HL-60 (cell line): ENCODE measurements at regions not wholly inside any gene's neighbourhood (a gene's known extent, or its start where the extent isn't known, plus 50 kb on each side); places are given as distances from the start of the nearest gene placed in this dataset.

ENCODE experiments used
- DNase-seq, 2 experiments: peaks; one replicate each; pipeline ENCODE4 v3.0.0-alpha.2; 2010 to 2020; ENCODE audit warnings: low read depth in 1 of 2, low spot score in 1 of 2
- H3K27ac ChIP-seq: fragments of 250-450 bp; sonication (Bioruptor Pico); replicated peaks from 2 replicates; pipeline ENCODE4 v1.5.1; 2020; ENCODE audit warnings: mild to moderate bottlenecking, moderate library complexity
- H3K27me3 ChIP-seq: fragments of 250-450 bp; sonication (Bioruptor Pico); 2 replicates; pipeline ENCODE4 v1.5.1; 2021; ENCODE audit warnings: mild to moderate bottlenecking, moderate library complexity; ENCODE audit not compliant: insufficient read depth, poor library complexity, severe bottlenecking
- H3K4me3 ChIP-seq: replicated peaks from 2 replicates; pipeline ENCODE4 v1.5.1; 2011; ENCODE audit warnings: mild to moderate bottlenecking, control low read depth, low read length; ENCODE audit not compliant: insufficient read depth
- GABPA ChIP-seq: IDR thresholded peaks from 2 replicates; pipeline ENCODE4 v1.6.1; 2012; ENCODE audit warnings: low read depth
- POLR2AphosphoS5 ChIP-seq: IDR thresholded peaks from 2 replicates; pipeline ENCODE4 v1.6.1; 2012; ENCODE audit warnings: low read depth
- SPI1 ChIP-seq: IDR thresholded peaks from 2 replicates; pipeline ENCODE4 v1.6.1; 2012; ENCODE audit warnings: low read depth, mild to moderate bottlenecking, borderline replicate concordance
- TF ChIP-seq, protein P1 (sequence below): IDR thresholded peaks from one replicate; pipeline ENCODE4 v1.5.1; 2011; ENCODE audit warnings: low read length, control low read depth, inconsistent platforms; ENCODE audit not compliant: insufficient read depth
- TF ChIP-seq, protein P2 (sequence below): IDR thresholded peaks from 2 replicates; pipeline ENCODE4 v1.6.1; 2012; ENCODE audit warnings: low read depth; ENCODE audit not compliant: insufficient replicate concordance

DNA sequence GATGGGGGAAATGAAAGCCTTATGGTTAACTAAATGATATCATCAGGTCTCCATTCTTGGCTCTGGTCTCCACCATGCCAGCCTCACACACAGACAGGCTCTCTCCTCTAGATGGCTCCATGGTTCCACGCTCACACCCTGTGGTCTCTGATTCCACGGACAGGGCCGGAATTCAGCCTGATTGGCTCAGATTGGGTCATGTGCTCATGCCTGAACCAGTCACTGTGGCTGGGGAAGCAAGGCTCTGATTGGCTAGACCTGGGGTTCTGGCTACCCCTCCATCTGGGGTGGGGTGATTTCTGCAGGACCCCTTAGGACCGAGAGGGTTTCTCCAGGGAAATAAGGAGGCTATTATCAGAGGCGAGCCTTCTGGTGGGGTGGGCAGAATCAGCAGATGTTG, 277.0 kb downstream of the PTPRU start:
- no peak overlapping the region for H3K27ac ChIP-seq
- no peak for DNase-seq
- no peak for TF ChIP-seq POLR2AphosphoS5
- no peak for TF ChIP-seq GABPA
- TF ChIP-seq, protein P1, sequence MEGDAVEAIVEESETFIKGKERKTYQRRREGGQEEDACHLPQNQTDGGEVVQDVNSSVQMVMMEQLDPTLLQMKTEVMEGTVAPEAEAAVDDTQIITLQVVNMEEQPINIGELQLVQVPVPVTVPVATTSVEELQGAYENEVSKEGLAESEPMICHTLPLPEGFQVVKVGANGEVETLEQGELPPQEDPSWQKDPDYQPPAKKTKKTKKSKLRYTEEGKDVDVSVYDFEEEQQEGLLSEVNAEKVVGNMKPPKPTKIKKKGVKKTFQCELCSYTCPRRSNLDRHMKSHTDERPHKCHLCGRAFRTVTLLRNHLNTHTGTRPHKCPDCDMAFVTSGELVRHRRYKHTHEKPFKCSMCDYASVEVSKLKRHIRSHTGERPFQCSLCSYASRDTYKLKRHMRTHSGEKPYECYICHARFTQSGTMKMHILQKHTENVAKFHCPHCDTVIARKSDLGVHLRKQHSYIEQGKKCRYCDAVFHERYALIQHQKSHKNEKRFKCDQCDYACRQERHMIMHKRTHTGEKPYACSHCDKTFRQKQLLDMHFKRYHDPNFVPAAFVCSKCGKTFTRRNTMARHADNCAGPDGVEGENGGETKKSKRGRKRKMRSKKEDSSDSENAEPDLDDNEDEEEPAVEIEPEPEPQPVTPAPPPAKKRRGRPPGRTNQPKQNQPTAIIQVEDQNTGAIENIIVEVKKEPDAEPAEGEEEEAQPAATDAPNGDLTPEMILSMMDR = no peak
- no peak for TF ChIP-seq SPI1
- TF ChIP-seq, protein P2, sequence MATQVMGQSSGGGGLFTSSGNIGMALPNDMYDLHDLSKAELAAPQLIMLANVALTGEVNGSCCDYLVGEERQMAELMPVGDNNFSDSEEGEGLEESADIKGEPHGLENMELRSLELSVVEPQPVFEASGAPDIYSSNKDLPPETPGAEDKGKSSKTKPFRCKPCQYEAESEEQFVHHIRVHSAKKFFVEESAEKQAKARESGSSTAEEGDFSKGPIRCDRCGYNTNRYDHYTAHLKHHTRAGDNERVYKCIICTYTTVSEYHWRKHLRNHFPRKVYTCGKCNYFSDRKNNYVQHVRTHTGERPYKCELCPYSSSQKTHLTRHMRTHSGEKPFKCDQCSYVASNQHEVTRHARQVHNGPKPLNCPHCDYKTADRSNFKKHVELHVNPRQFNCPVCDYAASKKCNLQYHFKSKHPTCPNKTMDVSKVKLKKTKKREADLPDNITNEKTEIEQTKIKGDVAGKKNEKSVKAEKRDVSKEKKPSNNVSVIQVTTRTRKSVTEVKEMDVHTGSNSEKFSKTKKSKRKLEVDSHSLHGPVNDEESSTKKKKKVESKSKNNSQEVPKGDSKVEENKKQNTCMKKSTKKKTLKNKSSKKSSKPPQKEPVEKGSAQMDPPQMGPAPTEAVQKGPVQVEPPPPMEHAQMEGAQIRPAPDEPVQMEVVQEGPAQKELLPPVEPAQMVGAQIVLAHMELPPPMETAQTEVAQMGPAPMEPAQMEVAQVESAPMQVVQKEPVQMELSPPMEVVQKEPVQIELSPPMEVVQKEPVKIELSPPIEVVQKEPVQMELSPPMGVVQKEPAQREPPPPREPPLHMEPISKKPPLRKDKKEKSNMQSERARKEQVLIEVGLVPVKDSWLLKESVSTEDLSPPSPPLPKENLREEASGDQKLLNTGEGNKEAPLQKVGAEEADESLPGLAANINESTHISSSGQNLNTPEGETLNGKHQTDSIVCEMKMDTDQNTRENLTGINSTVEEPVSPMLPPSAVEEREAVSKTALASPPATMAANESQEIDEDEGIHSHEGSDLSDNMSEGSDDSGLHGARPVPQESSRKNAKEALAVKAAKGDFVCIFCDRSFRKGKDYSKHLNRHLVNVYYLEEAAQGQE = no peak

DNA sequence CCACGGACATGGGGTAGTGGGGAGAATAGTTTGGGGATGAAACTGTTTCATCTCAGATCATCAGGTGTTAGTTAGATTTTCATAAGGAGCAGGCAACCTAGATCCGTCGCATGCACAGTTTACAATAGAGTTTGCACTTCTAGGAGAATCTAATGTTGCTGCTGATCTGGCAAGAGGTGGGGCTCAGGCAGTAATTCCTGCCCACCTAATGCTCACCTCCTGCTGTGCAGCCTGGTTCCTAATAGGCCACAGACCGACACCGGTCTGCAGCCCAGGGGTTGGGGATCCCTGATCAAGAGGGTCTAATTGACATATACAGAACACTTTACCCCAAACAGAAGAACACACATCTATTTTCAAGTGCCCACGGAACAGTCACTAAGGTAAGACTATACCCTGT, 275.1 kb downstream of the PTPRU start:
- Histone ChIP-seq H3K27me3 (no peaks in the 10 kb centered on the region), H3K4me3 (no peak overlapping the region), H3K27ac (no peak overlapping the region)
- DNase-seq = no peak
- TF ChIP-seq, protein P1 = no peak
- TF ChIP-seq GABPA (no peak), POLR2AphosphoS5 (no peak), SPI1 (no peak)
- TF ChIP-seq, protein P2 = no peak

More for the DNA sequence above, 277.0 kb downstream of the PTPRU start:
- no peak overlapping the region for H3K4me3 ChIP-seq
- no peaks in the 10 kb centered on the region for H3K27me3 ChIP-seq

DNA sequence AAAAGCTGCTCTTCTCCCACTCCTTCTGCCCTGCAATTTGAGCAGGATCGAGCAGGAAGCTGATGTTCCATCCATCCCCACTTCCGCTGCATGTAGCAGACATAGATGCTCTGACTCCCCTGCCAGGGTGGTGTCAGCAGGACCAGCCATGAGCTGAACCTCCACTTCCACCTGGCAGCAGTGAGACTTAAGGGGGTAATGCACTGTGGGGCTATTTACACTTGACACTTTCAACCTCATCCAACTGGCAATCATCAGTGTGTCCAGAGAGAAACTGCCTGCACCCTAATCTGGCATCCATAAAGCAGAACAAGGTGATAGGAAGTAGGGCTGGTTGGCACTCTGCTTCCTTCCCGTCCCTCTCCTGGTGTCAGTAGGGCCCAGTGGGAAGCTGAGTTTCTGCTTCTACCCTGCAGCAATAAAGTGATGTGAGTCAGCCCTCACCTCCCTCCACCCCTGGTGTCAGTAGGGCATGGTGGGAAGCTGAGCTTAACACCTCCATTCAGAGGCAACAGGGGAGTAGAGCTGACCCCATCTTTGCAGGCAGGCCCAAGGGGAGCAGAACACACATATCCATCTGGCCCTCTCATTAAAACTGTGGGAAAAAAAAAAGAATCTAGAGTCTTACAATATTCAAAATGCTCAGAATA, 272.3 kb downstream of the PTPRU start:
- Histone ChIP-seq H3K4me3 (no peak overlapping the region), H3K27me3 (no peaks in the 10 kb centered on the region), H3K27ac (no peak overlapping the region)
- no peak for DNase-seq
- TF ChIP-seq POLR2AphosphoS5 = no peak
- no peak for TF ChIP-seq GABPA
- no peak for TF ChIP-seq SPI1
- TF ChIP-seq, protein P2 = no peak
- TF ChIP-seq, protein P1 = no peak
